OCI-M1 (cell line): ENCODE measurements at regions not wholly inside any gene's neighbourhood (a gene's known extent, or its start where the extent isn't known, plus 50 kb on each side); places are given as distances from the start of the nearest gene placed in this dataset.

Source experiments
- DNase-seq: peaks from one replicate; lab custom pipeline; 2025; lab: John Stamatoyannopoulos, UW

- no peak for DNase-seq
These were observed 475.1 kb downstream of the FOXO1 start for GRCh38 chr13:40191186-40191980.

- DNase-seq: no peak
These were observed 474.0 kb downstream of the FOXO1 start for GRCh38 chr13:40192452-40192851.

- DNase-seq: no peak
These were observed 473.6 kb downstream of the FOXO1 start for GRCh38 chr13:40192858-40193257.

- DNase-seq: no peak
These were observed 472.9 kb downstream of the FOXO1 start for GRCh38 chr13:40193286-40194223.

GRCh38 chr13:40194224-40194806 lies 472.1 kb downstream of the FOXO1 start:
- DNase-seq: no peak

- DNase-seq: no peak
These were observed 469.4 kb downstream of the FOXO1 start for GRCh38 chr13:40197049-40197448.

- no peak for DNase-seq
These were observed 468.4 kb downstream of the FOXO1 start for GRCh38 chr13:40197936-40198595.

- DNase-seq: no peak
These were observed 466.0 kb downstream of the FOXO1 start for GRCh38 chr13:40200273-40200978.

- no peak for DNase-seq
These were observed 462.2 kb downstream of the FOXO1 start for GRCh38 chr13:40204246-40204645.

- DNase-seq: no peak
These were observed 460.6 kb downstream of the FOXO1 start for GRCh38 chr13:40205771-40206240.

- no peak for DNase-seq
These were observed 460.0 kb downstream of the FOXO1 start for GRCh38 chr13:40206241-40207000.

- no peak for DNase-seq
These were observed 459.4 kb downstream of the FOXO1 start for GRCh38 chr13:40207001-40207478.

- DNase-seq: no peak
These were observed 457.9 kb downstream of the FOXO1 start for GRCh38 chr13:40208517-40208916.

GRCh38 chr13:40210865-40211585 lies 455.4 kb downstream of the FOXO1 start:
- no peak for DNase-seq

GRCh38 chr13:40211586-40211968 lies 454.9 kb downstream of the FOXO1 start:
- no peak for DNase-seq

- no peak for DNase-seq
These were observed 452.7 kb downstream of the FOXO1 start for GRCh38 chr13:40213779-40214178.

- no peak for DNase-seq
These were observed 451.1 kb downstream of the FOXO1 start for GRCh38 chr13:40215311-40215710.

- DNase-seq: no peak
These were observed 450.7 kb downstream of the FOXO1 start for GRCh38 chr13:40215747-40216146.

- no peak for DNase-seq
These were observed 448.8 kb downstream of the FOXO1 start for GRCh38 chr13:40217675-40218074.
